HG03196 (cell line): ENCODE measurements at regions not wholly inside any gene's neighbourhood (a gene's known extent, or its start where the extent isn't known, plus 50 kb on each side); places are given as distances from the start of the nearest gene placed in this dataset.
"Not testable (repeated sequence)": the region's sequence is repeated elsewhere in the genome, so short reads cannot be mapped to it uniquely, and the experiment has no call there.

Experiments
- ATAC-seq: cut with Tn5 transposase; IDR thresholded peaks from one replicate; pipeline ENCODE4 v1.9.1; 2021; ENCODE audit not compliant: unreplicated experiment

DNA sequence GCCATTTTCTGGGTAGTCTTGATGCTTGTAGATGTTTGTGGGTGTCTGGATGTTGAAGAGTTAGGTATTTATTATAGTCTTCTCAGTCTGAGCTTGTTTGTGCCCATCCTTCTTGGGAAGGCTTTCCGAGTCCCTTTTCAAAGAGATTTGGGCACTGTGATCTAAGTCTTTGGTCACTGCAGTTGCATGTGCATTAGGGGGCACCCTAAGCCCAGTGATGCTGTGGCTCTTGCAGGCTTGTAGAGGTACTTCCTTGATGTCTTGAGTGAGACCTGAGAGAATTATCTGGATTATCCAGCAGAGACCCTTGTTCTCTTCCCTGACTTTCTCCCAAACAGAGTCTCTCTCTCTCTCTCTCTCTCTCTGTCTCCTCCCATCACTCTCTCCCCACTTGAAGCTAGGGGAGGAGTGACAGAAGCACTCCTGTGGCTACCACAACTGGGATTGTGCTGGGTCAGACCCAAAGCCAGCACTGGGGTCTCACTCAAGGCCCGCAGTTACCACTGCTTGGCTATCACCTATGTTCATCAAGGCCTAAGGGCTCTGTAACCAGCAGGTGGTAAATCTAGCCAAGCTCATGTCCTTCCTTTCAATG, 68.5 kb downstream of the TMCO5A start:
- no peak for ATAC-seq

GRCh38 chr15:38004218-38004861, 69.9 kb downstream of the TMCO5A start:
- ATAC-seq: no peak

GRCh38 chr15:38005953-38006808, 71.7 kb downstream of the TMCO5A start:
- no peak for ATAC-seq

- no peak for ATAC-seq
Observed at GRCh38 chr15:38010395-38010794, 76.0 kb downstream of the TMCO5A start.

GRCh38 chr15:38012894-38013293, 78.5 kb downstream of the TMCO5A start:
- no peak for ATAC-seq

DNA sequence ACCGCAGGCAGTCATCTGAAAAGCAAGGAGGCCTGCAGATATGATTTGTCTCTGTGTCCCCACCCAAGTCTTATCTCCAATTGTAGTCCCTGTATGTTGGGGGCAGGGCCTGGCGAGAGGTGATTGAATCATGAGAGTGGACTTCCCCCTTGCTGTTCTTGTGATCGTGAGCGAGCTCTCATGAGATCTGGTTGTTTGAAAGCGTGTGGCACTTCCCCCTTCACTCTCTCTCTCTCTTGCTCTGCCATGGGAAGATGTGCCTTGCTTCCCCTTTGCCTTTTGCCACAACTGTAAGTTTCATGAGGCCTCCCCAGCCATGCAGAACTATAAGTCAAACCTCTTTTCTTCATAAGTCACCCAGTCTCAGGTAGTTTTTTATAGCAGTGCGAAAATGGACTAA, 83.3 kb downstream of the TMCO5A start:
- no peak for ATAC-seq

DNA sequence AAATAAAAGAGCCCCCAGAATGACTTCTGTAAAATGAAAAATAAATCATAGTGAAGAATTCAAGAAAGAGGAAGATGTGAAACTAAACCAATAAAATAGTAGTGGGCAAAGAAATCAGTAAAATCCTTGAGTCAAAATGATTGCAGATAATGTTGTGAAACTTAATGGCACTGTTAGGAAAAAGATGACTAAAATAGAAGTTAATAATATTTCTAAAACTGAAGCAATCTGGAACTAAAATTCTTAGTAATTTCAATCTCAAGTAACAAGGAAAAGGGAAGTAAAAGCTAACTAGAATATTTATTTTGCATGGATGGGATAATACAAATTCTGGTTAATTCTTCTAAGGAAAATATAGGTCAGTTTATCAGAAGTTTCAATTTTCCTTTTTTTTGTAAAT, 84.6 kb downstream of the TMCO5A start:
- no peak for ATAC-seq

DNA sequence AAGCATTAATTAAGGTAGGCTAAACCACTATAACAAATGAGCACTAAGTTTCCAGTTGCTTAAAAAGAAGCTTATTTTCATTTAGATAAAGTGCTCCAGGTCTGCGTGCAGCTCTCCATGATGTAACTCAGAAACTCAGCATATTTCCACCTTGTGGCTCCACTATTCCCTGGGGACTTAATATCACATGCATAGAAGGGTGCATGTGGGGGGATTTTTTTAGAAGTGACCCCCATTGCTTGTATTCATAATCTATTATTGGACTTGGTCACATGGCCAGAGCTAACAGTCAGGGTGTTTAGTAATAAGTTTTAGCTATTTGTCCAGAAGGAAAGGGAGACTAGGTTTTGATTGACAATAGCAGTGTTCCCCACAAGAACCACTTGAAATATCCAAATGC, 86.8 kb downstream of the TMCO5A start:
- no peak for ATAC-seq

DNA sequence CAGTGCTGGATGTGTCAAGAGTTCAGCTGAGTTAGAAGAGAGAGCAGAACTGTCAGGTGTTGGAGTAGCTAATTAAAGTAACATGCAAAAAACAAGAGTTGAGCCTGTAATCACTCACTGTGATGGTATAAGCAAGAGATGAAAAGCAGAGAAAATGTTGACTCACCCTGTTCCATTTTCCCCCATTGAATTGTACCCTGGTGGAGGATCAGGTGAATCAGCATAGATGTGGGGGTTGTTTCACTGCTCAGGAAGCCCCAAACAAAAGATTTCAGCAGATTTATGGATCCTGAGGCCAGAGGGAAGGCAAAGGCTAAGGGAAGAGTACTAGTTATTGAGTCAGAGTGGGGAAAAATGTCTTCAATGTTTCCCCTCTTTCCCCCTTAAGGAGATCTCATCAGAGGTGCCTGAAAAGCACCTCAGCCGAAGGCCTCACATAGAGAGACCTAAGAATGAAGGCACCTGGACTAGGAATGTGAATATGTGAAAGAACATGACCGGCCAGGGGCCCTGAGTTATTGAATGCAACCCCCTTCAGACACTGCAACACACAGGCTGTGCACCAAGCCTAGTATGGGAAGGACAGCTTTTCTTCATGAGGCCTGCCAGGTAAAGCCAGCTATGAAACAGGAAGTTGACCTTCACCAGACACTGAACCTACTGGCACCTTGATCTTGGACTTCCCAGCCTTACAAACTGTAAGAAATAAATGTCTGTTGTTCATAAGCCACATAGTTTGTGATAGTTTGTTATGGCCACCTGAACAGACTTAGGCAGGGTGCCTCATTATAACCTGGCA, 90.1 kb downstream of the TMCO5A start:
- ATAC-seq: no peak

- not testable (repeated sequence) for ATAC-seq
Observed at GRCh38 chr15:38025656-38026055, 91.2 kb downstream of the TMCO5A start.

GRCh38 chr15:38028869-38029268, 94.4 kb downstream of the TMCO5A start:
- no peak for ATAC-seq

GRCh38 chr15:38029736-38030135, 95.3 kb downstream of the TMCO5A start:
- no peak for ATAC-seq

DNA sequence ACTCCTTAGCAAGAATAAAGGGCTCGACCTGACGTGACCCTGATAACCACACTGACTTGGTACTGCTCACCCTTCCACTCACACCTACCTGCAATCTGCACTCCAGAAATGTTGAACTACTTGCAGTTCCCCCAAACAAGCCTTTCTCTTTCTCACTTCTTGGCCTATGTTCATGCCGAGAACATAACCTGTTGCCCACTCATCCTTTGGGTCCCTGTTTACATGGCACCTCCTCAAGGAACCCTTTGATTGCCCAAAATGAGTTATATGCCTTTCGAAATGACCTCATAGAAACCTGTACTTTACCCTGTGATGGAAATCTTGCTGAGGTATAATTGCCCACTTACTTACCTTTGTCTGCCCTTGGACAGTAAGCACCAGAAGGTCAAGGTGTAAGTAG, 96.2 kb downstream of the TMCO5A start:
- no peak for ATAC-seq

DNA sequence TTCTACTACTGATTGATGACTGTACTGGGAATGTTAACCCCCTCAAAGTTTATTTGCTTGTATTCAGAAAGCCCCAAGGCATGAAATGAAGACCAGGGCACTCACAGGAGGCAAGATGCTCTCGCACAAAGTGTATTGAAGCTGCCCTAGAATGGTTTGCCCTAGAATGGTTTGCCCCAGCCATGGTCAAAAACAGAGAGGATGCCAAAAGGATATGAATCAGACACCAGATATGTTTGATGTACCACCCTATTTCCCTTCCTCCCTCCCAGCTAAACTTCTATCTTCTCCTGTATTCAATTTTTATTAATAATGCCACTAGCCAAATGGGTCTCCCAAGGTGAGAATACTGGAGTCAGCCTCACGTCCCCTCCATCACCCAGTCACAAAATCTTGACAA, 101.3 kb downstream of the TMCO5A start:
- no peak for ATAC-seq

GRCh38 chr15:38036790-38037338, 102.4 kb downstream of the TMCO5A start:
- ATAC-seq: no peak

GRCh38 chr15:38038659-38039442, 104.4 kb downstream of the TMCO5A start:
- ATAC-seq: no peak

GRCh38 chr15:38040615-38041014, 106.2 kb downstream of the TMCO5A start:
- ATAC-seq: no peak

- ATAC-seq: no peak
Observed at GRCh38 chr15:38041576-38041975, 107.1 kb downstream of the TMCO5A start.

- no peak for ATAC-seq
Observed at GRCh38 chr15:38042211-38042610, 107.8 kb downstream of the TMCO5A start.
